ENCODE measurements at regions not wholly inside any gene's neighbourhood (a gene's known extent, or its start where the extent isn't known, plus 50 kb on each side); places are given as distances from the start of the nearest gene placed in this dataset.

GRCh38 chr21:21662776-21663175 lies 664.6 kb downstream of the NCAM2 start:
- TF ChIP-seq, protein P1, sequence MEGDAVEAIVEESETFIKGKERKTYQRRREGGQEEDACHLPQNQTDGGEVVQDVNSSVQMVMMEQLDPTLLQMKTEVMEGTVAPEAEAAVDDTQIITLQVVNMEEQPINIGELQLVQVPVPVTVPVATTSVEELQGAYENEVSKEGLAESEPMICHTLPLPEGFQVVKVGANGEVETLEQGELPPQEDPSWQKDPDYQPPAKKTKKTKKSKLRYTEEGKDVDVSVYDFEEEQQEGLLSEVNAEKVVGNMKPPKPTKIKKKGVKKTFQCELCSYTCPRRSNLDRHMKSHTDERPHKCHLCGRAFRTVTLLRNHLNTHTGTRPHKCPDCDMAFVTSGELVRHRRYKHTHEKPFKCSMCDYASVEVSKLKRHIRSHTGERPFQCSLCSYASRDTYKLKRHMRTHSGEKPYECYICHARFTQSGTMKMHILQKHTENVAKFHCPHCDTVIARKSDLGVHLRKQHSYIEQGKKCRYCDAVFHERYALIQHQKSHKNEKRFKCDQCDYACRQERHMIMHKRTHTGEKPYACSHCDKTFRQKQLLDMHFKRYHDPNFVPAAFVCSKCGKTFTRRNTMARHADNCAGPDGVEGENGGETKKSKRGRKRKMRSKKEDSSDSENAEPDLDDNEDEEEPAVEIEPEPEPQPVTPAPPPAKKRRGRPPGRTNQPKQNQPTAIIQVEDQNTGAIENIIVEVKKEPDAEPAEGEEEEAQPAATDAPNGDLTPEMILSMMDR (IDR thresholded peaks at IDR 0.05) = no peak
- no peak for TF ChIP-seq POLR2A (IDR thresholded peaks at IDR 0.05)
- Histone ChIP-seq H3K4me3 (no peak overlapping the region), H3K9me3 (no peaks in the 10 kb centered on the region), H3K4me1 (no peaks in the 10 kb centered on the region), H3K27ac (no peak overlapping the region), H3K27me3 (no peaks in the 10 kb centered on the region), H3K36me3 (no peaks in the 10 kb centered on the region)
- DNase-seq = no peak
- intact Hi-C loops (cut with DNase I; ENCODE audit: low total_unique reads) = no loop called here

DNA sequence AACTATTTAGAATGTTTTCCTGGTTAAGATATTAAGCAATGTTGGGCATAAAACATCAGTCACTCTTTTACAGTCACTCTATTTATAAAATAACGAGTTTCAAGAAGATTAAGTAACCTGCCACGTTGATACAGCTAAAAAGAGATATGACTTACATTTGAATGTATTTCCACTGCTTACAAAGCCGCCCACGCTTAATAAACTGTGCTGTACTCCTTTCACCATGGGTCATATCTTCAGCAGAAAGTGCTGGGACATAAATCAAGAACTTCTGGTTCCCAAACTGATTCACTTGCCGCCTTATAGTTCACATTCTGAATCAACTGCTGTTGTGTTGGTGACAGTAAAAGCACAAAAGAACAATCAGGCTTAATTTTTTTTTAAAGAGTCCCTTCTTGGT lies 666.7 kb downstream of the NCAM2 start:
- H3K36me3 ChIP-seq = no peaks in the 10 kb centered on the region
- no peaks in the 10 kb centered on the region for H3K9me3 ChIP-seq
- TF ChIP-seq POLR2A (IDR thresholded peaks at IDR 0.05) = no peak
- TF ChIP-seq, protein P1 (IDR thresholded peaks at IDR 0.05) = no peak
- intact Hi-C loops (cut with DNase I; ENCODE audit: low total_unique reads) = no loop called here
- H3K4me3 ChIP-seq = no peak overlapping the region
- H3K27ac ChIP-seq = no peak overlapping the region
- H3K27me3 ChIP-seq = no peaks in the 10 kb centered on the region
- H3K4me1 ChIP-seq = no peaks in the 10 kb centered on the region
- DNase-seq = no peak

- Histone ChIP-seq H3K4me3 (no peak overlapping the region), H3K36me3 (no peaks in the 10 kb centered on the region), H3K27ac (no peak overlapping the region), H3K9me3 (no peaks in the 10 kb centered on the region), H3K27me3 (no peaks in the 10 kb centered on the region), H3K4me1 (no peaks in the 10 kb centered on the region)
- no peak for DNase-seq
- no peak for TF ChIP-seq POLR2A (IDR thresholded peaks at IDR 0.05)
- TF ChIP-seq, protein P1 (IDR thresholded peaks at IDR 0.05) = no peak
- intact Hi-C loops (cut with DNase I; ENCODE audit: low total_unique reads) = no loop called here
These were observed 668.5 kb downstream of the NCAM2 start for GRCh38 chr21:21666689-21667088.

GRCh38 chr21:21668198-21668597 lies 670.0 kb downstream of the NCAM2 start:
- H3K27ac ChIP-seq = no peak overlapping the region
- TF ChIP-seq, protein P1 (IDR thresholded peaks at IDR 0.05) = no peak
- no peak for TF ChIP-seq POLR2A (IDR thresholded peaks at IDR 0.05)
- intact Hi-C loops (cut with DNase I; ENCODE audit: low total_unique reads) = no loop called here

DNA sequence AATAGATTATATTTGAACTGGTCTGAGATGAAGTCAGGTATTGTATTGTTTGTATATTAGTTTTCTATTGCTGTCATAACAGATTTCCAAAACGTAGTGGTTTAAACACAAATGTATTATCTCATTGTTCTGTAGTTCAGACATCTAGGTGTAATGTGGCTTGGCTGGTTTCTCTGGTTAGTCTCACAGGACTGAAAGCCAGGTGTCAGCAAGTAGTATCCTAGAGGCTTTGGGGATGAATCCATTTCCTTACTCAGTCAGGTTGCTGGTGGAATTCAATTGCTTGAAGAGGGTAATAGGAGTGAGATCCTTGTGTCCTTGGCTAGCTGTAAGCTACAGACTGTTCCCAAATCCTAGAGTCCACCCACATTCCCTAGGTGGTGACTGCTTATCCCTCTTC lies 675.8 kb downstream of the NCAM2 start:
- intact Hi-C loops (cut with DNase I; ENCODE audit: low total_unique reads) = no loop called here
- no peaks in the 10 kb centered on the region for H3K27me3 ChIP-seq
- no peak overlapping the region for H3K4me3 ChIP-seq
- no peak overlapping the region for H3K27ac ChIP-seq
- no peak for TF ChIP-seq POLR2A (IDR thresholded peaks at IDR 0.05)
- TF ChIP-seq, protein P1 (IDR thresholded peaks at IDR 0.05) = no peak
- no peaks in the 10 kb centered on the region for H3K4me1 ChIP-seq
- no peaks in the 10 kb centered on the region for H3K36me3 ChIP-seq
- no peaks in the 10 kb centered on the region for H3K9me3 ChIP-seq
- DNase-seq = no peak

More at GRCh38 chr21:21668198-21668597, 670.0 kb downstream of the NCAM2 start:
- Histone ChIP-seq H3K9me3 (no peaks in the 10 kb centered on the region), H3K36me3 (no peaks in the 10 kb centered on the region), H3K27me3 (no peaks in the 10 kb centered on the region), H3K4me1 (no peaks in the 10 kb centered on the region), H3K4me3 (no peak overlapping the region)
- no peak for DNase-seq

All from uterus (tissue), 3 donors.